Psoas muscle (tissue), 7 donors: ENCODE measurements at regions not wholly inside any gene's neighbourhood (a gene's known extent, or its start where the extent isn't known, plus 50 kb on each side); places are given as distances from the start of the nearest gene placed in this dataset.

Experiments
- ATAC-seq, 4 donors: fragments of 200-7000 bp; cut with Tn5 transposase; one replicate each; pipeline ENCODE4 v1.9.1; 2020; ENCODE audit warnings: moderate library complexity in 3 of 4, mild to moderate bottlenecking in 2 of 4
- DNase-seq, 2 donors: peaks; one replicate each; pipeline ENCODE4 v3.0.0-alpha.2; 2020
- H3K27ac ChIP-seq: fragments of 200-600 bp; one replicate; pipeline ENCODE4 v1.8.0; 2022
- H3K27me3 ChIP-seq, 3 donors: fragments of 200-600 bp in 1 of 3; one replicate each; pipeline versions ENCODE4 v1.6.1 to v1.8.0; 2013 to 2022; ENCODE audit warnings: low read length in 2 of 3, mild to moderate bottlenecking in 2 of 3, moderate library complexity in 1 of 3; ENCODE audit not compliant: insufficient read depth in 3 of 3
- H3K36me3 ChIP-seq, 2 donors: fragments of 200-600 bp in 1 of 2; one replicate each; pipeline versions ENCODE4 v1.6.1 to v1.8.0; 2013 to 2022; ENCODE audit warnings: low read depth in 1 of 2, mild to moderate bottlenecking in 1 of 2, moderate library complexity in 1 of 2; ENCODE audit not compliant: insufficient read depth in 1 of 2
- H3K4me1 ChIP-seq: fragments of 200-600 bp; one replicate; pipeline ENCODE4 v1.8.0; 2022
- H3K4me3 ChIP-seq: fragments of 200-600 bp; one replicate; pipeline ENCODE4 v1.8.0; 2022; ENCODE audit warnings: mild to moderate bottlenecking
- H3K9me3 ChIP-seq: fragments of 200-600 bp; one replicate; pipeline ENCODE4 v1.8.0; 2022
- WGBS, 3 donors: extraction: QIAGEN DNeasy Blood & Tissue Kit; methylation state at CpG; one replicate each; pipeline versions ENCODE4 v1.1.6 to v1.1.7; 2013; 5-methylcytosine and 5-hydroxymethylcytosine counted together
- intact Hi-C, 2 donors: fragments of 100-400 bp; cut with DNase I; formaldehyde crosslinking; loops; one replicate each; pipeline versions ENCODE4 v1.11.0 to v1.14.2; 2022
- TF ChIP-seq, protein P1 (sequence below): fragments of 200-600 bp; IDR thresholded peaks from one replicate; pipeline ENCODE4 v1.8.0; 2022; ENCODE audit warnings: antibody characterized with exemption
- donor health status: healthy with polysubstance abuse.
- donor health status: DM: no; HTN: no; CAD: no; lungs with moderate emphysema.
- donor health status: Bipolar disorder and iron deficiency.
- donor health status: healthy.
- donor health status: DM: yes; HTN: yes; CAD: no.
- donor health status: DM: no; HTN: no; CAD: no.
- donor health status: DM: yes; HTN: yes; CAD: no.

GRCh38 chr4:121562811-121563210, 134.0 kb downstream of the ANXA5 start:
- Histone ChIP-seq H3K27me3 (no peaks in the 10 kb centered on the region), H3K27ac (no peak overlapping the region), H3K9me3 (no peaks in the 10 kb centered on the region), H3K36me3 (no peaks in the 10 kb centered on the region), H3K4me1 (no peaks in the 10 kb centered on the region), H3K4me3 (no peak overlapping the region)
- TF ChIP-seq, protein P1, sequence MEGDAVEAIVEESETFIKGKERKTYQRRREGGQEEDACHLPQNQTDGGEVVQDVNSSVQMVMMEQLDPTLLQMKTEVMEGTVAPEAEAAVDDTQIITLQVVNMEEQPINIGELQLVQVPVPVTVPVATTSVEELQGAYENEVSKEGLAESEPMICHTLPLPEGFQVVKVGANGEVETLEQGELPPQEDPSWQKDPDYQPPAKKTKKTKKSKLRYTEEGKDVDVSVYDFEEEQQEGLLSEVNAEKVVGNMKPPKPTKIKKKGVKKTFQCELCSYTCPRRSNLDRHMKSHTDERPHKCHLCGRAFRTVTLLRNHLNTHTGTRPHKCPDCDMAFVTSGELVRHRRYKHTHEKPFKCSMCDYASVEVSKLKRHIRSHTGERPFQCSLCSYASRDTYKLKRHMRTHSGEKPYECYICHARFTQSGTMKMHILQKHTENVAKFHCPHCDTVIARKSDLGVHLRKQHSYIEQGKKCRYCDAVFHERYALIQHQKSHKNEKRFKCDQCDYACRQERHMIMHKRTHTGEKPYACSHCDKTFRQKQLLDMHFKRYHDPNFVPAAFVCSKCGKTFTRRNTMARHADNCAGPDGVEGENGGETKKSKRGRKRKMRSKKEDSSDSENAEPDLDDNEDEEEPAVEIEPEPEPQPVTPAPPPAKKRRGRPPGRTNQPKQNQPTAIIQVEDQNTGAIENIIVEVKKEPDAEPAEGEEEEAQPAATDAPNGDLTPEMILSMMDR, result no peak
- intact Hi-C loops, result no loop called here
- WGBS, 3 donors, result 64 to 69% (median 68%) methylated on average over 2 of the region's 2 CpGs
- no peak for DNase-seq
- ATAC-seq, result no peak

DNA sequence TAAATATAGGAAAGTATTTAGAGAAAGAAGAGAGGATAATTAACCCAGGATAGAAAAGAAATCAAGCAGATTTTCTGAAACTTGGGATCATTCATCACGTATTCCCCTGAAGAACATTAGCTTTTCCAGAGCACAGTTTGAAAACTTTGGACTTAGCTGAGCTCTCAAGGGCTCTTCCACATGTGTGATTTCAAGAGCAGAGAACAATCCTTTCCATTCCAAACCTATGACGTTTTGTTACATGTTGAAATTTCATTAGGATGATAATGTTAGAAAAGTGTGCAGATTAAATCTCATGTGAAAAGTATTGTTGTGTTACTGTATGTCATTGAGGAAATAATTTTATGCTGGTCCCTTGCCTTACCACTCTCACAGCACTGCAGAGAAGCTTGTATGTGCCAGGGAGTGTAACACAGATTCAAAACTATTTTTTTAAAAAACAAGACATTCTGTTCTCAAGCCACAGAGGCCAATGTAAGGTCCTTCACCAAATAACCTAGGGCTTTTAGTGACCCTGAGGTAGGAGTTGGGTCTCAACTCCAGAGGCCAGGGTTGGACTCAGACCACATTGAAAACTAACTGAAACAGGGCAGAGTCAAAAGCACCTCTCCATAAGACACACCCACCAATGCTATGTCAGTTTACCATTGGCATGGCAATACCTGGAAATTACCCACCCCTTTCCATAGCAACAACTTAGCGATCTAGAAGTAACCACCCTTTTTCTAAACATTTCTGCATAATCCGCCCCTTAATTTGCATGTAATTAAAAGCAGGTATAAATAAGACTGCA, 141.3 kb downstream of the ANXA5 start:
- ATAC-seq (peak in 2 of 4 donors; percentile 35 to 40), DNase-seq (no peak)
- Histone ChIP-seq H3K4me1 (no peaks in the 10 kb centered on the region), H3K27me3 (no peaks in the 10 kb centered on the region), H3K27ac (peak overlapping the region; percentile 39), H3K36me3 (no peaks in the 10 kb centered on the region), H3K4me3 (no peak overlapping the region), H3K9me3 (no peaks in the 10 kb centered on the region)
- intact Hi-C loops, result no loop called here
- WGBS, 3 donors, result 51 to 61% (median 58%) methylated on average over 4 of the region's 4 CpGs
- TF ChIP-seq, protein P1, result no peak

DNA sequence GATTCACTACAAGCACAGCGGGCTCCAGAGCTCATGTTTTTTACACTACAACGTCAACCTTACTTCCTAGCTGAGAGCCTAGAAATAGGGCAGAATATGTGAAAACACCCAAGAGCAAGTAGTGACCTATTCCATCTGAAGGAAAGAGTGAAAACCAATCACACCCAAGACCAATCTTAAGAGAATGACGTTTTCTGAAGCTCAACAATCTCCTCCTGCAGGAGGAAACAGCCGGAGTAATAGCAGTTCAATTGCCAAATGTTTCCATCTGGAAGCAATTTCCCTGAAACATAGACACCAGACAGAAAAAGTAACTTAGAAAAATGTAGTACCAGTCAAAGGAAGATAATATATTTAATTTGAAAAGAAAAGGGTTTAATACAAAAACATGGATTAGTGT, 142.4 kb downstream of the ANXA5 start:
- intact Hi-C loops, result loop anchor here in 1 of 2 donors (5.0 kb wide), 1 partner anchor 43 kb away; no protein-coding TSS in a partner anchor
- H3K36me3 ChIP-seq, result no peaks in the 10 kb centered on the region
- no peak for DNase-seq
- no peaks in the 10 kb centered on the region for H3K4me1 ChIP-seq
- H3K27ac ChIP-seq, result peak overlapping the region; percentile 39
- ATAC-seq, result peak in 1 of 4 donors; percentile 27
- no peak overlapping the region for H3K4me3 ChIP-seq
- TF ChIP-seq, protein P1, result no peak
- no peaks in the 10 kb centered on the region for H3K9me3 ChIP-seq
- 33 to 39% (median 38%) methylated on average over 4 of the region's 4 CpGs for WGBS, 3 donors
- H3K27me3 ChIP-seq, result no peaks in the 10 kb centered on the region

DNA sequence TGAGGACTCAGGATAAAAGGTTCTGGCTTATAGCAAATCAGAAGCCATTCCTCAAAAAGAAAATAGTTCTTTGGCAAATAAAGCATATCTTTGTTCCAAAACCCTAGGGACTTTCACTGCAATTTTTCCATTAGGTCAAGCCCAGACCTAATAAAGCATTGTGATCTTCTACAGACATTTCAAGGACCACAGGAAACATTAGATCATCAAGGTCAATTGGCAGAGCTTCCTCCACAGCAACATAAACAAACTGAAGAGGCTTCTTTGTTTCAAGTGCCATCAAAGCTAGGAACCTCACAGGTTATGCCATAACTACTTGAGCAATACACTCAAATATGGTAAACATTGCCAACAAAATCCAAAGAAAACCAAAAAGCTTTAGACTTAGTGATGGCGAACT, 144.9 kb downstream of the ANXA5 start:
- Histone ChIP-seq H3K27me3 (no peaks in the 10 kb centered on the region), H3K4me3 (no peak overlapping the region), H3K4me1 (no peaks in the 10 kb centered on the region), H3K9me3 (no peaks in the 10 kb centered on the region), H3K36me3 (no peaks in the 10 kb centered on the region), H3K27ac (no peak overlapping the region)
- WGBS, 3 donors, result 73 to 86% (median 80%) methylated on average over 1 of the region's 1 CpG
- DNase-seq, result no peak
- intact Hi-C loops, result loop anchor here in 1 of 2 donors (5.0 kb wide), 1 partner anchor 45 kb away; no protein-coding TSS in a partner anchor
- TF ChIP-seq, protein P1, result no peak
- ATAC-seq, result no peak
